GM12873 (cell line): ENCODE measurements at regions not wholly inside any gene's neighbourhood (a gene's known extent, or its start where the extent isn't known, plus 50 kb on each side); places are given as distances from the start of the nearest gene placed in this dataset.

Experiments used
- TF ChIP-seq, protein P1 (sequence below): IDR thresholded peaks from 2 replicates; pipeline ENCODE4 v1.5.1; 2012; ENCODE audit warnings: low read depth, mild to moderate bottlenecking, moderate library complexity, low read length, control low read depth; ENCODE audit not compliant: insufficient read depth; ENCODE audit errors: missing control alignments

DNA sequence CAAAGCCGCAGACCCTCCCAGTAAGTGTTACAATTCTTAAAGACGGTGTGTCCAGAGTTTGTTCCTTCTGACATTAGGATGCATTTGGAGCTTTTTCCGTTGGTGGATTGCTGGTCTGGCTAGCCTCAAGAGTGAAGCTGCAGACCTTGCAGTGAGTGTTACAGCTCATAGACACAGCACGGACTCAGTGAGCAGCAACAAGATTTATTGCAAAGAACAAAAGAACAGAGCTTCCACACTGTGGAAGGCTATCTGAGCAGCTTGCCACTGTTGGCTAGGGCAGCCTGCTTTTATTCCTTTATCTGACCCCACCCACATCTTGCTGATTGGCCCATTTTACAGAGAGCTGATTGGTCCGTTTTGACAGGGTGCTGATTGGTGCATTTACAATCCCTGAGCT, 242.8 kb upstream of the SGCG start:
- TF ChIP-seq, protein P1, sequence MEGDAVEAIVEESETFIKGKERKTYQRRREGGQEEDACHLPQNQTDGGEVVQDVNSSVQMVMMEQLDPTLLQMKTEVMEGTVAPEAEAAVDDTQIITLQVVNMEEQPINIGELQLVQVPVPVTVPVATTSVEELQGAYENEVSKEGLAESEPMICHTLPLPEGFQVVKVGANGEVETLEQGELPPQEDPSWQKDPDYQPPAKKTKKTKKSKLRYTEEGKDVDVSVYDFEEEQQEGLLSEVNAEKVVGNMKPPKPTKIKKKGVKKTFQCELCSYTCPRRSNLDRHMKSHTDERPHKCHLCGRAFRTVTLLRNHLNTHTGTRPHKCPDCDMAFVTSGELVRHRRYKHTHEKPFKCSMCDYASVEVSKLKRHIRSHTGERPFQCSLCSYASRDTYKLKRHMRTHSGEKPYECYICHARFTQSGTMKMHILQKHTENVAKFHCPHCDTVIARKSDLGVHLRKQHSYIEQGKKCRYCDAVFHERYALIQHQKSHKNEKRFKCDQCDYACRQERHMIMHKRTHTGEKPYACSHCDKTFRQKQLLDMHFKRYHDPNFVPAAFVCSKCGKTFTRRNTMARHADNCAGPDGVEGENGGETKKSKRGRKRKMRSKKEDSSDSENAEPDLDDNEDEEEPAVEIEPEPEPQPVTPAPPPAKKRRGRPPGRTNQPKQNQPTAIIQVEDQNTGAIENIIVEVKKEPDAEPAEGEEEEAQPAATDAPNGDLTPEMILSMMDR: no peak

DNA sequence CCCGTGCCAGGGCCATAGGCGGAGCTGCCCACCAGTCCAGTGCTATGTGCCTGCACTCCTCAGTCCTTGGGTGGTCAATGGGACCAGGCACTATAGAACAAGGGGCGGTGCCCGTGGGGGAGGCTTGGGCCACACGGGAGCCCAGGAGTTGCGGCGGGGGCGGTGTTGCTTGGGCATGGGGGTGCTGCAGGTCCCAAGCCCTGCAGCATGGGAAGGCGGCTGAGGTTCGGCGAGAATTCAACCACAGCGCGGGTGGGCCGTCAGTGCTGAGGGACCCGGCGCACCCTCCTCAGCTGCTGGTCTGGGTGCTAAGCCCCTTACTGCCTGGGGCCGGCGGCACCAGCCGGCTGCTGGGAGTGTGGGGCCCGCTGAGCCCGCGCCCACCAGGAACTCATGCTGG, 242.2 kb upstream of the SGCG start:
- TF ChIP-seq, protein P1: no peak

DNA sequence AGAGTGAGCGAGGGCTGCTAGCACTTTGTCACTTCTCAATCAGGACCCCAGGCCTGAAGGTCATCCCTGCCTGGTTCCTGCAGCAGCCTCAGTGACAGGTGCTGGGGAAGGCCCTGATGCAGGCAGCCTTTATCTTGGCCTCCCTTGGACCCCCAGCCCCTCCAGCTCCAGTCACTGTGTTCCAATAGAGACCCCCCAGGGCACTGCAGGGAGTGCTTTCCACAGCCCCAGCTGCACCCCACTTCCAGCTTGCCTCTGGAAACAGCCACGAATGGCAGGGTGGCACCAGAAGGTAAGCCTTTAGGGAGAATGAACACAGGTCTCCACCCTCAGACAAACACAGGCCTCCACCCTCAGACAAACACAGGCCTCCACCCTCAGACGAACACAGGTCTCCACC, 241.6 kb upstream of the SGCG start:
- TF ChIP-seq, protein P1: no peak

DNA sequence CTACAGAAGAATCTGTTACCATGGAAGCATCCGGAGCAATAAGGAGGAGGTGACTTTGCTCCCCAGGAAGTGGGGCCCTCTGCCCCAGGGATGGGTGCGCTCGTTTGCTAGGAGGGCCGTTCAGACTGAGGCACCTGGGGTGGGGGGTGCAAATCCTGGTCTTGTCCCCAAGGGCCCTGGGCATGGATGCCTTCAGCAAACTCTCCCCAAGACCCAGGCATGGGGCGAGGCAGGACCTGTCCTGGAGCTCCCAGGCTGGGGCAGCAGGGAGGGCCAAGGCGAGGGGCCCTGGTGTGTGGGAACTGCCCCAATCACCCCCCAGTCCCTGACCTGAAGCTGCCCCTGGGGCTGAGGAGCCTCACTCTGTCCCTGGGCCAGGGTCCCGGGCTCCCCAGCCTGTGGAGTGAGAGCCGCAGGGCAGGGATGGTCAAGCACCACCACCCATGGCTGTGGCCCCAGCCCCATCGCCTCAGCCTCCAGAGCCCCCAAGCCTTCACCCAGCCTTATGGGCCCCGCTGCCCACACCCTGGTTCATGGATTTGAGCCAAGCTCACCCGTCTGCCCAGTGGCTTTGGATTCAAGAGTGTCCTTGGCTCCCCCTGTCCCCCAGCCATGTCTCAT, 240.6 kb upstream of the SGCG start:
- TF ChIP-seq, protein P1: no peak

DNA sequence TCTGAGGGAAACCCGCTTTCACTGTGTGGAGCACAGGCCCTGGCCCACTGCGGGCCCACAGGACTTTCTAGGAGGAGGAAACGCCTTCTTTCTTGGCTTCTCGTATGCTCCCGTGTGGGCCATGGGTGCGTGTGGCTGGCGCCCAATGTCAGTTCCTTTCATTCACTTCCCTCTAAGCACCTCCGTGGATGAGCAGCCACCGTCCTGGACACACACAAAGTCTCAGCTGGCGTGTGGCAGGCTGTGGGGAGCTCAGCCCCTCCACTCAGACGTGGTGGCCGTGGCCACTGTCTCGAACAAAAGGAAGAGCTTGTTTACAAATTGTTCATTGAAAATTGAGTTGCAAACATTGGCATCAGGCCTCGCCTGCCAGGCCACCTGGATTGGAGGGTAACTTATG, 240.0 kb upstream of the SGCG start:
- TF ChIP-seq, protein P1: no peak

DNA sequence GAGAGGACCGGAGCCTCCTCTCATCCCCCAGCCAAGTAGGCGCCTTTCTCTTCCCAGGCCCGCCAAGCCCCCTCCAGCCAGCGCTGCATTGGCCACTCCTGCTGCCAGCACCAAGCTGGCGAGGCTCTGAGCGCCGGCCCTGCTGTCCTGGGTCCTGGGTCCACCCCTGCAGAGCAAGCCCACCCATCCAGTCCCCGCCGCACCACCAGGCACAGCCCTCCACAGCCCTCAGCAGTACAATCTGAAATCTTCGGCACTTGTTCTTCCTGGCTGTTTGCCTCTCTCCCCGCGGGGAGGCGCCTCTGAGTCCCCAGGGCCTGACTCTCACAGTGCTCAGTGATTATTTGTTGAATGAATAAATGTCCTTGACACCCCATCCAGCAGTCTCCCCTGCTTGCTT, 236.4 kb upstream of the SGCG start:
- TF ChIP-seq, protein P1: no peak

DNA sequence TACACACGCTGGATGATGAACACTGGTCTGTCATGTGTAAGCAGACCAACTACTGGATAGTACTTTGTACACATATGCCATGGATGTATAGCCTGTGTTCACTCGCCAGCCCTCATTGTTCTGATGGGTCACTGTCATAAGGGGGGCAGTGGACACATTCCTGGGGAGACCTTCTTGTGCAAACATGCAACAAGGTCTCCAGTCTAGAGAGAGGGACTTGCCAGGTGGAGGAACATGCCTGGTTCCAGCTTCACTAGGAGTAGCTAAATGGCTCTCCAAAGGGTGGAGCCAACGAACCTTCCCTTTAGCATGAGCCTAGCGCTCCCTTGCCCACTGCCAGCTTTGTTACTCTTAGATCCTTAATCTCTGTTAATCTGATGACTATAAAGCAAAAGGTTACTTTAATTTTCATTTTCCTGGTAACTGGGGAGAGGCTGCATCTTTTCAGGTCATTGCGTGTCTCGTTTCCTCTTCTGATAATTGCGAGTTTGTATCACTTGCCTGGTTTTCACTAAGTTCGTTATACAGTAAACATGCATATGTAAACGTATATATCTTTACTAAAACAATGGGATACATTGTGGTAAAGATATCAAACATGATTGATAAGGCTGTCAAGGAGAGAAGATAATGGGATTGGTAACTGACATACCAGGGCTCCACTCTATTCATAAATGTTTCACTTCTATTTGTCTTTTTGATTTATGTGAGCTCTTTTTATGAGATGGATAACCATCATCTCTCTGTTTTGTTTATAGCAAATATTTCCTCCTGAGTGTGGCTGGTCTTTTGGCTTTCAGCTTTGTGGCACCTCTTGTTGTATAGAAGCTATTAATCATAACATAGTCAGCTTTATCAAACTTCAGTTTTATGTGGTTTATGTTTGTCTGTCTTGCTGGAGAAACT, 235.2 kb upstream of the SGCG start:
- TF ChIP-seq, protein P1: no peak
